ENCODE measurements at regions not wholly inside any gene's neighbourhood (a gene's known extent, or its start where the extent isn't known, plus 50 kb on each side); places are given as distances from the start of the nearest gene placed in this dataset.

- TF ChIP-seq CTCF (optimal IDR thresholded peaks at IDR 0.05 in 1 of 3, IDR thresholded peaks at IDR 0.05 in 1 of 3, conservative IDR thresholded peaks at IDR 0.05 in 1 of 3; ENCODE audit: extremely low read depth in 1 of 3, insufficient read depth in 2 of 3, low read length in 3 of 3), result no peak
- no peak for TF ChIP-seq EZH2 (IDR thresholded peaks at IDR 0.05; ENCODE audit: low read length)
These were observed 216.8 kb upstream of the HNMT start for GRCh38 chr2:137747509-137747908.

Data from keratinocyte (primary cell).